HUES64 (cell line): ENCODE measurements at regions not wholly inside any gene's neighbourhood (a gene's known extent, or its start where the extent isn't known, plus 50 kb on each side); places are given as distances from the start of the nearest gene placed in this dataset.

Experiments used
- H3K27ac ChIP-seq: 2 replicates; pipeline ENCODE4 v1.7.0; 2013; ENCODE audit warnings: low read depth, low read length, inconsistent platforms
- H3K27me3 ChIP-seq: 2 replicates; pipeline ENCODE4 v1.6.1; 2013; ENCODE audit warnings: mild to moderate bottlenecking, low read length; ENCODE audit not compliant: insufficient read depth
- H3K36me3 ChIP-seq: 2 replicates; pipeline ENCODE4 v1.6.1; 2013; ENCODE audit warnings: mild to moderate bottlenecking, low read length; ENCODE audit not compliant: insufficient read depth
- H3K4me1 ChIP-seq: 2 replicates; pipeline ENCODE4 v1.6.1; 2013; ENCODE audit warnings: mild to moderate bottlenecking, low read length, moderate library complexity; ENCODE audit not compliant: insufficient read depth
- H3K4me3 ChIP-seq: 2 replicates; pipeline ENCODE4 v1.5.1; 2013; ENCODE audit warnings: mild to moderate bottlenecking, low read length, moderate library complexity
- H3K9ac ChIP-seq: 2 replicates; pipeline ENCODE4 v1.6.1; 2013; ENCODE audit warnings: mild to moderate bottlenecking, low read depth, low read length
- H3K9me3 ChIP-seq: 2 replicates; pipeline ENCODE4 v1.6.1; 2013; ENCODE audit warnings: low read depth, low read length; ENCODE audit not compliant: insufficient read depth
- WGBS: fragments of 150-250, 120-280 bp; methylation state at CpG from one replicate; pipeline ENCODE4 v1.1.7; 2013; ENCODE audit warnings: missing lambda C conversion rate; 5-methylcytosine and 5-hydroxymethylcytosine counted together

DNA sequence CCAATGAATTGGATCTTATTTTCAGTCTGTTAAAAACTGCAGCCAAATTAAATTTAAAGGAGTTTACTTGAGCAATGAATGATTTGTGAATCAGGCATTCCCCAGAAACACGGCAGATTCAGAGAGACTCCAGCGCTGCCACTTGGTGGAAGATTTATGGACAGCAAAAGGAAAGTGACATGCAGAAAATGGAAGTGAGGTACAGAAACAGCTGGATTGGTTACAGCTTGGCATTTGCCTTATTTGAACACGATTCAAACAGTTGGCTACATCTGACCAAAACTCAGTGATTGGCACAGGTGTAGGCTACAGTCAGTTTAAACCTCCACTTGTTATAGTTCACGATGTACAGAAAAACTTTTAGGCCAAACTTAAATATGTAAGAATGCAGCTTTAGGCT lies 257.6 kb upstream of the IMPG1 start:
- no peaks in the 10 kb centered on the region for H3K27me3 ChIP-seq
- H3K4me1 ChIP-seq, result peaks cover 11% of the 10 kb centered on the region
- peaks cover 14% of the 10 kb centered on the region; the same call in 1 of the 2 replicates for H3K9me3 ChIP-seq
- 93% methylated on average over 4 of the region's 4 CpGs for WGBS
- H3K9ac ChIP-seq, result no peak overlapping the region
- no peak overlapping the region for H3K4me3 ChIP-seq
- no peak overlapping the region for H3K27ac ChIP-seq
- H3K36me3 ChIP-seq, result no peaks in the 10 kb centered on the region

DNA sequence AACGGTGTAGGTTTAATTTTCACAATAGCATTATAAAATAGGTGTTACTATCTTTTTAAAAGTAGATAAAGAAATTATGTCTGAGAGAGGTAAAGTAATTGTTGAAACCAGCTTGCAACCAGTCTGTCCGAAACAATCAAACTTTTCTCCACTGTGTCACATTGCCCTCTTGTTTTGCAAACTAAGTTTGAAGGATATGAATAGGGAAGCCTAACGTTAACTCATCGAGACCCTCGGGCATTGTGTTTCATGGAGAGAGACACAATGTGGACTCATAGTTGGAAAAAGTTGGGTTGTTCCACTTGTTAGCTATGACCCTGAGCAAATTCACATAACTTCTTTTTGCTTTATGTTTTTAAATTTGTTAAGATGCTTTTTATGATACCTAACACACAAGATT lies 254.4 kb upstream of the IMPG1 start:
- no peaks in the 10 kb centered on the region for H3K27me3 ChIP-seq
- no peak overlapping the region for H3K27ac ChIP-seq
- no peak overlapping the region for H3K9ac ChIP-seq
- H3K4me3 ChIP-seq, result no peak overlapping the region
- H3K9me3 ChIP-seq, result peaks cover 10% of the 10 kb centered on the region; the same call in 1 of the 2 replicates
- no peaks in the 10 kb centered on the region for H3K36me3 ChIP-seq
- 71% methylated on average over 4 of the region's 5 CpGs for WGBS
- H3K4me1 ChIP-seq, result peaks cover 11% of the 10 kb centered on the region
